ENCODE measurements at regions not wholly inside any gene's neighbourhood (a gene's known extent, or its start where the extent isn't known, plus 50 kb on each side); places are given as distances from the start of the nearest gene placed in this dataset.

DNA sequence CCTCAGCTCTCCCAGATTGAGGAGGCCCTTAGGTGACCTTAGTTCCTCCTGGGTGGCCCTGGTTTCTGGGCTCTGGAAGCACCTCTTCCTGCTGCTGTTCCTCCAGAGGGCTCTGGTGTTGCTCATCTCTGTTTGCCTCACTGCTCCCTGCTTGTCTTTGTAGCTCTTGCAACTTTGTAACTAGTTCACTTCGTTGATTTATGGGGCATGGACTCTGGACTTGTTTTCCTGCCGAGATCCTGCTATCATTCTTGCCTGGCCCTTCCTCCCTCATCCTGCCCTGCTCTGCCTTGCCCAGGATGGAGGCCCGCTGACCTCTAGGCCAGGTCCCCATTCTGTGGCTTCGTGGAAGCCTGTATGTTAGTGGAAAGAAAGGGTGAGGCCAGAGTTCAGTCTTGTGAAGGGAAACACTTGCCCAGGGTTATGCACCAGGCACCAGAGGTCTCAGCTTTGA, 169.3 kb downstream of the MACROH2A1 start:
- no peaks in the 10 kb centered on the region for H4K20me1 ChIP-seq (replicated peaks; ENCODE audit: control insufficient read depth, extremely low read depth, insufficient read depth, low read length)
- dilution Hi-C loops (cut with MboI; ENCODE audit: extremely low pct_ligation_motif_present, low sequenced_read_pairs) (no loop called here), intact Hi-C loops (cut with micrococcal nuclease) (no loop called here)
- no peak for TF ChIP-seq POLR2AphosphoS5 (IDR thresholded peaks at IDR 0.05; ENCODE audit: insufficient read depth, low read depth, low read length)
- no peak for TF ChIP-seq GATA2 (IDR thresholded peaks at IDR 0.05; ENCODE audit: insufficient read depth, insufficient read length, low read depth, low read length)
- no peak for TF ChIP-seq MYC (IDR thresholded peaks at IDR 0.05; ENCODE audit: low read depth, low read length)
- TF ChIP-seq, protein P1, sequence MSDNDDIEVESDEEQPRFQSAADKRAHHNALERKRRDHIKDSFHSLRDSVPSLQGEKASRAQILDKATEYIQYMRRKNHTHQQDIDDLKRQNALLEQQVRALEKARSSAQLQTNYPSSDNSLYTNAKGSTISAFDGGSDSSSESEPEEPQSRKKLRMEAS (IDR thresholded peaks at IDR 0.05; ENCODE audit: insufficient read depth, insufficient read length), result no peak
- TF ChIP-seq FOS (IDR thresholded peaks at IDR 0.05; ENCODE audit: borderline replicate concordance, insufficient read depth, low read length), result no peak
- TF ChIP-seq CTCF (IDR thresholded peaks at IDR 0.05; ENCODE audit: extremely low read depth in 1 of 2, insufficient read depth in 1 of 2, low read depth in 1 of 2, low read length in 2 of 2), result no peak
- TF ChIP-seq POLR2A (IDR thresholded peaks at IDR 0.05; ENCODE audit: low read depth, low read length), result no peak
- TF ChIP-seq JUN (IDR thresholded peaks at IDR 0.05; ENCODE audit: borderline replicate concordance, insufficient read depth, insufficient read length, low read depth), result no peak
- TF ChIP-seq EZH2 (IDR thresholded peaks at IDR 0.05; ENCODE audit: borderline replicate concordance, low read depth, low read length, severe bottlenecking), result no peak
- FAIRE-seq, result no peak
- no peak overlapping the region for H3K4me2 ChIP-seq (ENCODE audit: insufficient read depth, low read length)
- no peaks in the 10 kb centered on the region for H3K79me2 ChIP-seq (ENCODE audit: control insufficient read depth, insufficient read depth, low read length)
- no peak overlapping the region for H3K27ac ChIP-seq (ENCODE audit: insufficient read depth, low read depth, low read length)
- H3K9ac ChIP-seq (replicated peaks; ENCODE audit: extremely low read depth, insufficient read depth, low read length), result no peak overlapping the region
- H3K4me3 ChIP-seq (replicated peaks in 1 of 3; ENCODE audit: insufficient read depth in 1 of 3, low read depth in 1 of 3, low read length in 3 of 3), result no peak overlapping the region
- no peaks in the 10 kb centered on the region for H3K4me1 ChIP-seq (ENCODE audit: control insufficient read depth, extremely low read depth, insufficient read depth, low read length)
- DNase-seq (ENCODE audit: low read depth, low spot score), result no peak
- H3K9me3 ChIP-seq (replicated peaks; ENCODE audit: control insufficient read depth, insufficient read depth, low read length), result no peaks in the 10 kb centered on the region
- CTCF ChIA-PET, result interaction anchor here (1.1 kb wide), 2 partner anchors 21 to 38 kb away, joined by 3 to 4 read pairs; no protein-coding TSS in a partner anchor
- no TSS peak for BruUV-seq (replicated peaks)
- no peaks in the 10 kb centered on the region for H3K9me1 ChIP-seq (replicated peaks; ENCODE audit: control insufficient read depth, extremely low read depth, insufficient read depth, low read length)
- H2AFZ ChIP-seq (ENCODE audit: low read depth, low read length), result no peak overlapping the region
- peaks cover under 1 to 4% of the 10 kb centered on the region in 2 experiments for H3K27me3 ChIP-seq (ENCODE audit: control insufficient read depth in 2 of 2, insufficient read depth in 2 of 2, low read length in 2 of 2)
- no peaks in the 10 kb centered on the region for H3K36me3 ChIP-seq (ENCODE audit: control insufficient read depth in 2 of 2, extremely low read depth in 1 of 2, insufficient read depth in 2 of 2, low read length in 2 of 2)
- POLR2A ChIA-PET, result no interaction called here
